GM19023 (cell line): ENCODE measurements at regions not wholly inside any gene's neighbourhood (a gene's known extent, or its start where the extent isn't known, plus 50 kb on each side); places are given as distances from the start of the nearest gene placed in this dataset.

ENCODE experiments used
- ATAC-seq: cut with Tn5 transposase; IDR thresholded peaks from one replicate; pipeline ENCODE4 v1.9.1; 2021; ENCODE audit warnings: mild to moderate bottlenecking, moderate library complexity; ENCODE audit not compliant: unreplicated experiment

- no peak for ATAC-seq
Observed at GRCh38 chr4:111537871-111538270, 607.4 kb upstream of the FAM241A start.

GRCh38 chr4:111540671-111541070 is 604.6 kb upstream of the FAM241A start:
- no peak for ATAC-seq

GRCh38 chr4:111542056-111542455 is 603.2 kb upstream of the FAM241A start:
- ATAC-seq = no peak

GRCh38 chr4:111546881-111547280 is 598.4 kb upstream of the FAM241A start:
- ATAC-seq = no peak

- no peak for ATAC-seq
Observed at GRCh38 chr4:111556141-111556781, 589.0 kb upstream of the FAM241A start.

- no peak for ATAC-seq
Observed at GRCh38 chr4:111556851-111557250, 588.4 kb upstream of the FAM241A start.

- no peak for ATAC-seq
Observed at GRCh38 chr4:111562826-111563225, 582.4 kb upstream of the FAM241A start.

GRCh38 chr4:111572470-111572869 is 572.8 kb upstream of the FAM241A start:
- ATAC-seq = no peak

GRCh38 chr4:111573386-111573785 is 571.9 kb upstream of the FAM241A start:
- no peak for ATAC-seq

- ATAC-seq = no peak
Observed at GRCh38 chr4:111579767-111580166, 565.5 kb upstream of the FAM241A start.

- ATAC-seq = no peak
Observed at GRCh38 chr4:111595456-111595855, 549.8 kb upstream of the FAM241A start.

- no peak for ATAC-seq
Observed at GRCh38 chr4:111596491-111596890, 548.8 kb upstream of the FAM241A start.

- no peak for ATAC-seq
Observed at GRCh38 chr4:111601671-111602070, 543.6 kb upstream of the FAM241A start.

GRCh38 chr4:111602848-111603247 is 542.4 kb upstream of the FAM241A start:
- no peak for ATAC-seq

GRCh38 chr4:111605111-111605510 is 540.1 kb upstream of the FAM241A start:
- ATAC-seq = no peak

GRCh38 chr4:111610681-111611080 is 534.6 kb upstream of the FAM241A start:
- no peak for ATAC-seq

GRCh38 chr4:111618908-111619307 is 526.3 kb upstream of the FAM241A start:
- ATAC-seq = no peak

GRCh38 chr4:111628437-111628836 is 516.8 kb upstream of the FAM241A start:
- no peak for ATAC-seq

- ATAC-seq = no peak
Observed at GRCh38 chr4:111630705-111631104, 514.5 kb upstream of the FAM241A start.

- ATAC-seq = no peak
Observed at GRCh38 chr4:111631215-111631999, 513.8 kb upstream of the FAM241A start.

GRCh38 chr4:111632641-111633151 is 512.6 kb upstream of the FAM241A start:
- ATAC-seq = no peak

GRCh38 chr4:111633663-111634266 is 511.5 kb upstream of the FAM241A start:
- ATAC-seq = no peak
